Neutrophil (primary cell): ENCODE measurements at regions not wholly inside any gene's neighbourhood (a gene's known extent, or its start where the extent isn't known, plus 50 kb on each side); places are given as distances from the start of the nearest gene placed in this dataset.

Source experiments
- H3K27ac ChIP-seq: fragments of 200-600 bp; sonication (generic); 2 replicates; pipeline ENCODE4 v1.5.1; 2016; ENCODE audit warnings: mild to moderate bottlenecking, moderate library complexity
- H3K27me3 ChIP-seq: fragments of 200-600 bp; sonication (generic); 2 replicates; pipeline ENCODE4 v1.6.0; 2016; ENCODE audit warnings: mild to moderate bottlenecking
- H3K36me3 ChIP-seq: fragments of 200-600 bp; sonication (generic); 2 replicates; pipeline ENCODE4 v1.5.1; 2017
- H3K4me1 ChIP-seq, 2 experiments: fragments of 200-600 bp in 1 of 2; sonication (generic) in 1 of 2; 1 replicate in 1 of 2; 2 replicates in 1 of 2; pipeline versions ENCODE4 v1.5.1 to v1.6.1; 2013 to 2016; ENCODE audit warnings: low read depth in 1 of 2, low read length in 1 of 2, mild to moderate bottlenecking in 1 of 2, moderate library complexity in 1 of 2; ENCODE audit not compliant: control insufficient read depth in 1 of 2, insufficient read depth in 1 of 2
- H3K4me3 ChIP-seq, 2 experiments: fragments of 200-600 bp in 1 of 2; sonication (generic) in 1 of 2; 1 replicate in 1 of 2; 2 replicates in 1 of 2; pipeline ENCODE4 v1.5.1; 2013 to 2016; ENCODE audit warnings: low read depth in 1 of 2, low read length in 1 of 2, mild to moderate bottlenecking in 1 of 2, moderate library complexity in 1 of 2
- H3K9me3 ChIP-seq: fragments of 200-600 bp; sonication (generic); 2 replicates; pipeline ENCODE4 v1.5.1; 2016
- TF ChIP-seq, protein P1 (sequence below): fragments of 200-600 bp; sonication (generic); IDR thresholded peaks from 2 replicates; pipeline ENCODE4 v1.5.1; 2016; ENCODE audit warnings: antibody characterized with exemption

DNA sequence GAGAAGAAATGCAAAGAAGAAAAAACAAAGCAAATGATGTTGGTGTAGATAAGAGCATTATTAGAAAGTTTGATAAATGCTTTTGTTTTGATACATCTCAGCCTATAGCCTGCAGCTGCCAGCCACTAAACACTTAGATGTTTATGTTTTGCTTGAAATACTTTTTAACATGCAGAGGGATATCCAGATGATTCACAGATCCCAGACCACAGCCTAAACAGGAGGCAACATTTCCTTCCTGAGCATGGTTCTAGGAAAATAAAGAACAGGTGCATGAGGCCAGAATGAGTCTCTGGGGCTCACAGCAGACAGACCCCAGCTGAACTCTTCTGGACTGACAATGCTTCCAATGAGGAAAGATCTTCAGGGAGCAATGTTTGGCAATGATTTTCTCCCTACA lies 103.7 kb upstream of the EEA1 start:
- Histone ChIP-seq H3K27me3 (no peaks in the 10 kb centered on the region), H3K9me3 (no peaks in the 10 kb centered on the region)
- TF ChIP-seq, protein P1, sequence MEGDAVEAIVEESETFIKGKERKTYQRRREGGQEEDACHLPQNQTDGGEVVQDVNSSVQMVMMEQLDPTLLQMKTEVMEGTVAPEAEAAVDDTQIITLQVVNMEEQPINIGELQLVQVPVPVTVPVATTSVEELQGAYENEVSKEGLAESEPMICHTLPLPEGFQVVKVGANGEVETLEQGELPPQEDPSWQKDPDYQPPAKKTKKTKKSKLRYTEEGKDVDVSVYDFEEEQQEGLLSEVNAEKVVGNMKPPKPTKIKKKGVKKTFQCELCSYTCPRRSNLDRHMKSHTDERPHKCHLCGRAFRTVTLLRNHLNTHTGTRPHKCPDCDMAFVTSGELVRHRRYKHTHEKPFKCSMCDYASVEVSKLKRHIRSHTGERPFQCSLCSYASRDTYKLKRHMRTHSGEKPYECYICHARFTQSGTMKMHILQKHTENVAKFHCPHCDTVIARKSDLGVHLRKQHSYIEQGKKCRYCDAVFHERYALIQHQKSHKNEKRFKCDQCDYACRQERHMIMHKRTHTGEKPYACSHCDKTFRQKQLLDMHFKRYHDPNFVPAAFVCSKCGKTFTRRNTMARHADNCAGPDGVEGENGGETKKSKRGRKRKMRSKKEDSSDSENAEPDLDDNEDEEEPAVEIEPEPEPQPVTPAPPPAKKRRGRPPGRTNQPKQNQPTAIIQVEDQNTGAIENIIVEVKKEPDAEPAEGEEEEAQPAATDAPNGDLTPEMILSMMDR: no peak

GRCh38 chr12:93033948-93034347 lies 104.9 kb upstream of the EEA1 start:
- no peaks in the 10 kb centered on the region for H3K4me1 ChIP-seq
- TF ChIP-seq, protein P1: no peak
- H3K27ac ChIP-seq: no peak overlapping the region

More for the DNA sequence above, 103.7 kb upstream of the EEA1 start:
- Histone ChIP-seq H3K4me3 (no peak overlapping the region), H3K4me1 (no peaks in the 10 kb centered on the region), H3K36me3 (no peaks in the 10 kb centered on the region), H3K27ac (no peak overlapping the region)

DNA sequence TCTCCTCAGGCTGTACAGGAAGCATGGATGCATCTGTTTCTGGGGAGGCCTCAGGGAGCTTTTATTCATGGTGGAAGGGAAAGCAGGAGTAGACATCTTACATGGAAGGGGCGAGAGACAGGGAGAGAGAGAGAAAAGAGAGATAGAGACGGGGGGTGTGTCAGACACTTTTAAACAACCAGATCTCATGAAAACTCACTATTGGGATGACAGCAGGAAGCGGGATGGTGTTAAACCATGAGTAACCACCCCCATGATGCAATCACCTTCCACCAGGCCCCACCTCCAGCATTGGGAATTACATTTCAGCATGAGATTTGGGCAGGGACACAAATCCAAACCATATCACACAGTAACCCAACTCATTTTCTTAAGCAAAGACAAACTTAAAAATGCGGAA lies 110.0 kb upstream of the EEA1 start:
- TF ChIP-seq, protein P1: no peak
- H3K4me1 ChIP-seq: no peaks in the 10 kb centered on the region
- no peak overlapping the region for H3K4me3 ChIP-seq
- H3K36me3 ChIP-seq: no peaks in the 10 kb centered on the region
- H3K9me3 ChIP-seq: no peaks in the 10 kb centered on the region
- H3K27ac ChIP-seq: no peak overlapping the region
- no peaks in the 10 kb centered on the region for H3K27me3 ChIP-seq

More at GRCh38 chr12:93033948-93034347, 104.9 kb upstream of the EEA1 start:
- H3K9me3 ChIP-seq: no peaks in the 10 kb centered on the region
- H3K36me3 ChIP-seq: no peaks in the 10 kb centered on the region
- no peak overlapping the region for H3K4me3 ChIP-seq
- H3K27me3 ChIP-seq: no peaks in the 10 kb centered on the region

DNA sequence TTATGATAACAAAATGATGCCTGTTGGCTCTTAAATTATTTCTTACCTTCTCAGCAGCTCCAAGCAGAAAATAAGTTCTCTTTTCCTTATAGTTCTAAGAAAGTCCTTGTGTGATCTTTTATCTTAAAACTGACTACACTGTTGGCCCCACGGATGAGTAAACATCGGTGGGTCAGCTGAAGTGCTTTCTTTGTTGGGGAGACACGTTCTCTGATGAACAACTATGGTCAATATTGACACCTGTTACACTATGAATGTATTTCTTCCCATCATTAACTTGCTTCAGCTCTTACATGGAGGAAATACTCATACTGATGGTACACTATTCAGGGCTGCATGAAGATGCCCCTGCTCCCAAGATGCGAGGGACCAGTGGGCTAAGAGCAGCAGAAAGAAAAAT lies 110.8 kb upstream of the EEA1 start:
- no peaks in the 10 kb centered on the region for H3K4me1 ChIP-seq
- no peaks in the 10 kb centered on the region for H3K27me3 ChIP-seq
- H3K36me3 ChIP-seq: no peaks in the 10 kb centered on the region
- H3K27ac ChIP-seq: no peak overlapping the region
- TF ChIP-seq, protein P1: no peak
- H3K9me3 ChIP-seq: no peaks in the 10 kb centered on the region
- no peak overlapping the region for H3K4me3 ChIP-seq

DNA sequence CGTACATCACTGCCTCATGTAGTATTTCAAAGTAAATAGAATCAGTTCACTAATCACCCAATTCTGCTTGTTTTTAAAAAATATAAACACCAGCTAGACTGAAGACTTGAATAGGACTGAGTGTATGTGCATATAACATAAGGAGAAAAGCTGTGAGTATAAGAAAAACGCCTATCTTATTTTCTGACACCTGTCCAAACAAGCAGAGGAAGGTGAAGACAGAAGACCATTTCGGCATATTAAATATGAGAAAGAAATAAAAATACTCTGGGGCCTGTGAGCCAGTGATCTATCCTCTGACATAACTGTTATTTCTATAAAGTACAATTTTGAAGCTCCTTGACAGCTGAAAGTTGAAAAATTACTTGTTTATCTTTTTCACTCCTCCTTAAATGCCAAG lies 111.3 kb upstream of the EEA1 start:
- Histone ChIP-seq H3K4me1 (no peaks in the 10 kb centered on the region), H3K27me3 (no peaks in the 10 kb centered on the region), H3K27ac (no peak overlapping the region), H3K9me3 (no peaks in the 10 kb centered on the region), H3K36me3 (no peaks in the 10 kb centered on the region), H3K4me3 (no peak overlapping the region)
- TF ChIP-seq, protein P1: no peak

GRCh38 chr12:93041416-93041815 lies 112.3 kb upstream of the EEA1 start:
- Histone ChIP-seq H3K4me3 (no peak overlapping the region), H3K27ac (no peak overlapping the region), H3K4me1 (no peaks in the 10 kb centered on the region), H3K36me3 (no peaks in the 10 kb centered on the region), H3K27me3 (no peaks in the 10 kb centered on the region), H3K9me3 (no peaks in the 10 kb centered on the region)
- TF ChIP-seq, protein P1: no peak
